ENCODE measurements at regions not wholly inside any gene's neighbourhood (a gene's known extent, or its start where the extent isn't known, plus 50 kb on each side); places are given as distances from the start of the nearest gene placed in this dataset.

DNA sequence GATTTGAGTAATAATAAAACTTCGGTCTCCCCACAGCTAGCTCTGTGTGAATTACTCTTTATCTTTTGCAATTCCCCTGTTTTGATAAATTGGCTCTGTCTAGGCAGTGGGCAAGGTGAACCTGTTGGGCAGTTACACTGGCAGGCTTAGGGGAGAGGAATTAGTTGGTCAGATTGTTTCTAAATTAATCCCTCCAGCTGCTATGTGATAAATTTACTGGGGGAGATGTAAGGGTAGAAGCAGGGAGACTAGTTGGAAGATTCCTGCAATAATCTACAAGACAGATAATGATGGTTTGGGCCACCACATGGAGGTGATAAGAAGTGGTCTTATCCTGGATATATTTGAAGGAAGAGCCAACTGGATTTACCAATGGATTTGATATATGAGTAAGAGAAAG, 118.5 kb upstream of the TACR1 start:
- Histone ChIP-seq H3K9me3 (ENCODE audit: control insufficient read depth, insufficient read depth, low read depth, low read length) (no peaks in the 10 kb centered on the region), H3K9ac (ENCODE audit: insufficient read depth, low read length) (no peak overlapping the region), H3K4me1 (ENCODE audit: control insufficient read depth, extremely low read depth, insufficient read depth, low read length) (no peaks in the 10 kb centered on the region), H3K27me3 (ENCODE audit: control insufficient read depth, insufficient read depth, low read length) (no peaks in the 10 kb centered on the region), H3K4me2 (ENCODE audit: extremely low read depth, insufficient read depth, low read length) (no peak overlapping the region), H3K79me2 (ENCODE audit: control insufficient read depth, insufficient read depth, low read length) (no peaks in the 10 kb centered on the region), H3K4me3 (replicated peaks in 1 of 4; ENCODE audit: control extremely low read depth in 1 of 4, insufficient read depth in 1 of 4, low read depth in 3 of 4, low read length in 4 of 4) (no peak overlapping the region), H2AFZ (ENCODE audit: low read length) (no peak overlapping the region), H3K36me3 (ENCODE audit: control insufficient read depth, insufficient read depth, low read length) (no peaks in the 10 kb centered on the region), H3K27ac (ENCODE audit: insufficient read depth, low read length) (no peak overlapping the region), H4K20me1 (ENCODE audit: control insufficient read depth, extremely low read depth, insufficient read depth, low read length) (no peaks in the 10 kb centered on the region)
- no peak for TF ChIP-seq EZH2 (IDR thresholded peaks at IDR 0.05; ENCODE audit: low read length, missing control alignments)
- TF ChIP-seq, protein P1, sequence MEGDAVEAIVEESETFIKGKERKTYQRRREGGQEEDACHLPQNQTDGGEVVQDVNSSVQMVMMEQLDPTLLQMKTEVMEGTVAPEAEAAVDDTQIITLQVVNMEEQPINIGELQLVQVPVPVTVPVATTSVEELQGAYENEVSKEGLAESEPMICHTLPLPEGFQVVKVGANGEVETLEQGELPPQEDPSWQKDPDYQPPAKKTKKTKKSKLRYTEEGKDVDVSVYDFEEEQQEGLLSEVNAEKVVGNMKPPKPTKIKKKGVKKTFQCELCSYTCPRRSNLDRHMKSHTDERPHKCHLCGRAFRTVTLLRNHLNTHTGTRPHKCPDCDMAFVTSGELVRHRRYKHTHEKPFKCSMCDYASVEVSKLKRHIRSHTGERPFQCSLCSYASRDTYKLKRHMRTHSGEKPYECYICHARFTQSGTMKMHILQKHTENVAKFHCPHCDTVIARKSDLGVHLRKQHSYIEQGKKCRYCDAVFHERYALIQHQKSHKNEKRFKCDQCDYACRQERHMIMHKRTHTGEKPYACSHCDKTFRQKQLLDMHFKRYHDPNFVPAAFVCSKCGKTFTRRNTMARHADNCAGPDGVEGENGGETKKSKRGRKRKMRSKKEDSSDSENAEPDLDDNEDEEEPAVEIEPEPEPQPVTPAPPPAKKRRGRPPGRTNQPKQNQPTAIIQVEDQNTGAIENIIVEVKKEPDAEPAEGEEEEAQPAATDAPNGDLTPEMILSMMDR (conservative IDR thresholded peaks at IDR 0.05 in 1 of 2, IDR thresholded peaks at IDR 0.05 in 1 of 2; ENCODE audit: low read depth in 1 of 2, low read length in 2 of 2): no peak
- DNase-seq (ENCODE audit: low read depth in 2 of 2): no peak

DNA sequence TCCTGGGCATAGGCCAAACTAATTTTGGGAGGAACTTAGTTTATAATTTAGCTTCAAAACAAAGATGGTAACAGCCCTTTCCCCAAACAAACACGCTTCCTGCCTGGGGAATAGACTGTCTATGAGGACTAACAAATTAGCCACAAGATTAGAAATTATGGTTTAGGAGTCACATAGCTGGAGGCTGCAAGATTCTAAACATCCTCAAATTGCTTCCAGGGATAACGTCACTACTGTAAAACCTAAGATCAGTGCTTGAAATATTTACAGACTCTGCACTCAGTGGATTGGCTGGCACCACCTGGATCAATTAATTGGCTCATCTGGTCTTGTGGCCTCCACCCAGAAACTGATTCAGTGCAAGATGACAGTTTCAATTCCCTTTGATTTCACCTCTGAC, 118.0 kb upstream of the TACR1 start:
- no peaks in the 10 kb centered on the region for H3K79me2 ChIP-seq (ENCODE audit: control insufficient read depth, insufficient read depth, low read length)
- H3K36me3 ChIP-seq (ENCODE audit: control insufficient read depth, insufficient read depth, low read length): no peaks in the 10 kb centered on the region
- H2AFZ ChIP-seq (ENCODE audit: low read length): no peak overlapping the region
- H4K20me1 ChIP-seq (ENCODE audit: control insufficient read depth, extremely low read depth, insufficient read depth, low read length): no peaks in the 10 kb centered on the region
- no peak overlapping the region for H3K4me3 ChIP-seq (replicated peaks in 1 of 4; ENCODE audit: control extremely low read depth in 1 of 4, insufficient read depth in 1 of 4, low read depth in 3 of 4, low read length in 4 of 4)
- no peak for DNase-seq (ENCODE audit: low read depth in 2 of 2)
- no peak overlapping the region for H3K9ac ChIP-seq (ENCODE audit: insufficient read depth, low read length)
- no peaks in the 10 kb centered on the region for H3K27me3 ChIP-seq (ENCODE audit: control insufficient read depth, insufficient read depth, low read length)
- no peaks in the 10 kb centered on the region for H3K4me1 ChIP-seq (ENCODE audit: control insufficient read depth, extremely low read depth, insufficient read depth, low read length)
- TF ChIP-seq, protein P1 (conservative IDR thresholded peaks at IDR 0.05 in 1 of 2, IDR thresholded peaks at IDR 0.05 in 1 of 2; ENCODE audit: low read depth in 1 of 2, low read length in 2 of 2): no peak
- H3K4me2 ChIP-seq (ENCODE audit: extremely low read depth, insufficient read depth, low read length): no peak overlapping the region
- no peak overlapping the region for H3K27ac ChIP-seq (ENCODE audit: insufficient read depth, low read length)
- H3K9me3 ChIP-seq (ENCODE audit: control insufficient read depth, insufficient read depth, low read depth, low read length): no peaks in the 10 kb centered on the region

DNA sequence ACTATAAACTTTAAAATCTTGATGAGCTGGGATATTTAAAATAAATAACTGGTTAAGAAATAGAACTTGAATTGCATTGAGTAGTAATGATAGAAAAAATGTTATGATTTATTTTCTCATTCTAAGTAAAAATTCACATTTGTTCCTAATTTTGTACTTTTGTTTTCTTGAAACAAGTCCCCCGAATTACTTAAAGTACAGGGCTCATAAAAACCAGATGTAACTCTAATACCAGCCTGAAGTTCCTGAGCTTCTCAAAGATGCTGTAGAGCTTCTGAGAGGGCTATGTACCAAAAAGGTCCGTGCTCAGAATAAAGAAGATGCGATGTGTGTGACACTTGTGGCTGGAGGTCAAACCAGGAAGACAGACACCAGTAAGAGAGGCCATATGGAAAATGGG, 116.1 kb upstream of the TACR1 start:
- H3K9ac ChIP-seq (ENCODE audit: insufficient read depth, low read length): no peak overlapping the region
- no peak overlapping the region for H3K4me2 ChIP-seq (ENCODE audit: extremely low read depth, insufficient read depth, low read length)
- no peaks in the 10 kb centered on the region for H3K9me3 ChIP-seq (ENCODE audit: control insufficient read depth, insufficient read depth, low read depth, low read length)
- DNase-seq (ENCODE audit: low read depth in 2 of 2): no peak
- peaks cover under 1% of the 10 kb centered on the region for H3K4me1 ChIP-seq (ENCODE audit: control insufficient read depth, extremely low read depth, insufficient read depth, low read length)
- H3K27me3 ChIP-seq (ENCODE audit: control insufficient read depth, insufficient read depth, low read length): no peaks in the 10 kb centered on the region
- H2AFZ ChIP-seq (ENCODE audit: low read length): no peak overlapping the region
- TF ChIP-seq, protein P1 (conservative IDR thresholded peaks at IDR 0.05 in 1 of 2, IDR thresholded peaks at IDR 0.05 in 1 of 2; ENCODE audit: low read depth in 1 of 2, low read length in 2 of 2): no peak
- no peak for TF ChIP-seq EZH2 (IDR thresholded peaks at IDR 0.05; ENCODE audit: low read length, missing control alignments)
- H4K20me1 ChIP-seq (ENCODE audit: control insufficient read depth, extremely low read depth, insufficient read depth, low read length): no peaks in the 10 kb centered on the region
- no peak overlapping the region for H3K4me3 ChIP-seq (replicated peaks in 1 of 4; ENCODE audit: control extremely low read depth in 1 of 4, insufficient read depth in 1 of 4, low read depth in 3 of 4, low read length in 4 of 4)
- H3K36me3 ChIP-seq (ENCODE audit: control insufficient read depth, insufficient read depth, low read length): no peaks in the 10 kb centered on the region
- no peaks in the 10 kb centered on the region for H3K79me2 ChIP-seq (ENCODE audit: control insufficient read depth, insufficient read depth, low read length)
- H3K27ac ChIP-seq (ENCODE audit: insufficient read depth, low read length): no peak overlapping the region

Data from fibroblast of lung (primary cell).